ENCODE measurements at regions not wholly inside any gene's neighbourhood (a gene's known extent, or its start where the extent isn't known, plus 50 kb on each side); places are given as distances from the start of the nearest gene placed in this dataset.

DNA sequence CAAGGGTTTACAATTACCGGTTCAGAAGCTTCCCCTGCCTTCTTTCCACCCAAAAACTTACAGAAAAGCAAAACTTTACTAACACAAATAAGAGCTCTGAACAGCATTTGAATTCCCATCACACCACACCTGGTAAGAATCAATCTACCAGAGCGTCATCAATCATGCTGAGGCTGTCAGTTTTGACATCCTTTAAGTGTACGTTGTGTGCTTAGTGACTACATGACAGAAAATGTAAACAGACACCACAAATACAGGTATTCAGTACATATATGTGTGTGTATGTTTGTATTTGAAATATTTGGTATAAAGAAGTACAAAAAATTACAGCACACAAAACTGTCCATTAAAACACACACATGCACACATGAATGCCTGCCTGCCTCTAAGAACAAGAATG is 523.5 kb downstream of the TMEM182 start:
- Histone ChIP-seq H4K8ac (replicated peaks; ENCODE audit: insufficient read length, low read depth, low read length) (no peak overlapping the region), H3K56ac (ENCODE audit: insufficient read length, low read depth, low read length) (no peak overlapping the region), H2BK12ac (ENCODE audit: insufficient read length, low read depth, low read length) (no peak overlapping the region), H4K20me1 (ENCODE audit: control insufficient read depth, insufficient read depth, insufficient read length) (no peaks in the 10 kb centered on the region), H4K5ac (ENCODE audit: insufficient read length, low read depth, low read length) (no peak overlapping the region), H3T11ph (ENCODE audit: low read length) (no peak overlapping the region), H3K4me1 (ENCODE audit: insufficient read depth, low read length) (peaks cover 8% of the 10 kb centered on the region), H3K23me2 (ENCODE audit: insufficient read length, low read depth, low read length, poor library complexity, severe bottlenecking) (no peaks in the 10 kb centered on the region), H2BK120ac (ENCODE audit: low read depth, low read length, poor library complexity, severe bottlenecking) (no peak overlapping the region), H3K14ac (ENCODE audit: insufficient read depth, low read length) (no peak overlapping the region), H3K9me3 (ENCODE audit: control insufficient read depth, low read depth, low read length) (no peaks in the 10 kb centered on the region), H3K27me3 (ENCODE audit: insufficient read depth, low read length) (no peaks in the 10 kb centered on the region), H3K9ac (ENCODE audit: extremely low read depth, insufficient read length, low read length) (no peak overlapping the region), H3K79me2 (ENCODE audit: insufficient read depth, low read length) (no peaks in the 10 kb centered on the region), H3K4me2 (ENCODE audit: insufficient read depth, insufficient read length, low read length) (no peak overlapping the region), H3K23ac (ENCODE audit: insufficient read length, low read depth, low read length) (no peak overlapping the region), H3K18ac (ENCODE audit: insufficient read length, low read depth, low read length) (no peak overlapping the region), H3K79me1 (ENCODE audit: insufficient read depth, low read depth, low read length, poor library complexity, severe bottlenecking) (no peaks in the 10 kb centered on the region), H2BK20ac (ENCODE audit: low read depth, low read length, poor library complexity, severe bottlenecking) (no peak overlapping the region), H4K91ac (ENCODE audit: insufficient read length, low read depth, low read length) (no peak overlapping the region), H3K27ac (ENCODE audit: insufficient read length, low read depth, low read length) (no peak overlapping the region), H2BK15ac (ENCODE audit: low read depth, low read length) (no peak overlapping the region), H2BK5ac (ENCODE audit: insufficient read length, low read length) (no peak overlapping the region), H2AK5ac (ENCODE audit: insufficient read length, low read length) (no peak overlapping the region), H3K4ac (ENCODE audit: low read depth, low read length) (no peak overlapping the region), H2AFZ (ENCODE audit: low read length) (no peak overlapping the region)
- H3K9me3 Mint-ChIP-seq, result no peaks in the 10 kb centered on the region; a peak in 1 of 5 replicates
- no CpG with 5 or more reads among the region's 3 CpGs for WGBS (ENCODE audit: extremely low coverage, insufficient read length, low lambda C conversion rate)
- peaks cover 16 to 17% of the 10 kb centered on the region in 2 experiments for H3K4me1 Mint-ChIP-seq
- TF ChIP-seq, protein P1, sequence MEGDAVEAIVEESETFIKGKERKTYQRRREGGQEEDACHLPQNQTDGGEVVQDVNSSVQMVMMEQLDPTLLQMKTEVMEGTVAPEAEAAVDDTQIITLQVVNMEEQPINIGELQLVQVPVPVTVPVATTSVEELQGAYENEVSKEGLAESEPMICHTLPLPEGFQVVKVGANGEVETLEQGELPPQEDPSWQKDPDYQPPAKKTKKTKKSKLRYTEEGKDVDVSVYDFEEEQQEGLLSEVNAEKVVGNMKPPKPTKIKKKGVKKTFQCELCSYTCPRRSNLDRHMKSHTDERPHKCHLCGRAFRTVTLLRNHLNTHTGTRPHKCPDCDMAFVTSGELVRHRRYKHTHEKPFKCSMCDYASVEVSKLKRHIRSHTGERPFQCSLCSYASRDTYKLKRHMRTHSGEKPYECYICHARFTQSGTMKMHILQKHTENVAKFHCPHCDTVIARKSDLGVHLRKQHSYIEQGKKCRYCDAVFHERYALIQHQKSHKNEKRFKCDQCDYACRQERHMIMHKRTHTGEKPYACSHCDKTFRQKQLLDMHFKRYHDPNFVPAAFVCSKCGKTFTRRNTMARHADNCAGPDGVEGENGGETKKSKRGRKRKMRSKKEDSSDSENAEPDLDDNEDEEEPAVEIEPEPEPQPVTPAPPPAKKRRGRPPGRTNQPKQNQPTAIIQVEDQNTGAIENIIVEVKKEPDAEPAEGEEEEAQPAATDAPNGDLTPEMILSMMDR (conservative IDR thresholded peaks at IDR 0.05), result no peak
- no peak for DNase-seq
- H3K27me3 Mint-ChIP-seq (ENCODE audit: low read depth), result no peaks in the 10 kb centered on the region; the same call in 1 of the 2 replicates
- H3K27ac Mint-ChIP-seq, result no peak overlapping the region
- H3K4me3 Mint-ChIP-seq, result no peak overlapping the region
- H3K36me3 Mint-ChIP-seq (ENCODE audit: insufficient read depth in 1 of 3, low read depth in 3 of 3), result no peaks in the 10 kb centered on the region
